Heart right ventricle (tissue), 16 donors: ENCODE measurements at regions not wholly inside any gene's neighbourhood (a gene's known extent, or its start where the extent isn't known, plus 50 kb on each side); places are given as distances from the start of the nearest gene placed in this dataset.

Experiments used
- ATAC-seq, 8 donors: fragments of 200-7000 bp; cut with Tn5 transposase; one replicate each; pipeline ENCODE4 v1.9.1; 2020; ENCODE audit warnings: mild to moderate bottlenecking in 8 of 8, moderate library complexity in 8 of 8, moderate number of reproducible peaks in 1 of 8
- DNase-seq, 2 donors: peaks; one replicate each; pipeline ENCODE4 v3.0.0-alpha.2; 2020
- H3K27ac ChIP-seq, 10 donors: fragments of 200-600 bp; sonication (generic) in 2 of 10; one replicate each; pipeline versions ENCODE4 v1.5.0 to v1.8.0; 2020 to 2022; ENCODE audit warnings: mild to moderate bottlenecking in 3 of 10
- H3K27me3 ChIP-seq, 7 donors: fragments of 200-600 bp; one replicate each; pipeline ENCODE4 v1.8.0; 2021 to 2022; ENCODE audit warnings: mild to moderate bottlenecking in 2 of 7
- H3K36me3 ChIP-seq, 9 donors: fragments of 200-600 bp; sonication (generic) in 1 of 9; one replicate each; pipeline versions ENCODE4 v1.5.0 to v1.8.0; 2020 to 2022; ENCODE audit warnings: mild to moderate bottlenecking in 2 of 9
- H3K4me1 ChIP-seq, 9 donors: fragments of 200-600 bp; sonication (generic) in 1 of 9; one replicate each; pipeline versions ENCODE4 v1.5.0 to v1.8.0; 2020 to 2022; ENCODE audit warnings: mild to moderate bottlenecking in 4 of 9
- H3K4me3 ChIP-seq, 10 donors: fragments of 200-600 bp; sonication (generic) in 2 of 10; one replicate each; pipeline versions ENCODE4 v1.5.0 to v1.8.0; 2020 to 2022; ENCODE audit warnings: mild to moderate bottlenecking in 7 of 10, moderate library complexity in 2 of 10
- H3K9me3 ChIP-seq, 11 donors: fragments of 200-600 bp in 10 of 11; sonication (generic) in 2 of 11; one replicate each; pipeline versions ENCODE4 v1.5.0 to v1.8.0; 2013 to 2022; ENCODE audit warnings: mild to moderate bottlenecking in 2 of 11, control low read depth in 1 of 11, moderate library complexity in 1 of 11
- WGBS, 2 donors: extraction: QIAGEN DNeasy Blood & Tissue Kit; methylation state at CpG; one replicate each; pipeline ENCODE4 v1.1.7; 2013; ENCODE audit warnings: inconsistent platforms in 1 of 2; 5-methylcytosine and 5-hydroxymethylcytosine counted together
- intact Hi-C, 10 donors: fragments of 100-400 bp; cut with DNase I; formaldehyde crosslinking; loops; one replicate each; pipeline versions ENCODE4 v1.11.1 to v1.14.2; 2022
- TF ChIP-seq, protein P1 (sequence below), 9 donors: fragments of 200-600 bp; sonication (generic) in 2 of 9; IDR thresholded peaks; one replicate each; pipeline versions ENCODE4 v1.5.0 to v1.8.0; 2021 to 2022; ENCODE audit warnings: antibody characterized with exemption in 9 of 9, mild to moderate bottlenecking in 5 of 9, moderate library complexity in 1 of 9
- donor health status: Arrhythmogenic right ventricular cardiomyopathy.
- donor health status: ischemic (EF 13 %, LVEDD 7.1; RV severe dilation, severe dysfunction).
- donor health status: healthy with polysubstance abuse.
- donor health status: DM: no; HTN: yes; CAD: no.
- donor health status: DM: no; HTN: no; CAD: no.
- donor health status: ischemic (EF 25% LVEDD 6.9; RV normal size, moderate dysfunction).
- donor health status: ischemic (EF 25% LVEDD 5.7; RV mildly dilated, moderate dysfunction).
- donor health status: healthy.
- donor health status: DM: yes; HTN: yes; CAD: no.
- donor health status: Ischemic cardiomyopathy.
- donor health status: ischemic (EF 35%, LVEDD 5.7; RV mildly dilated, moderate dysfunction).
- donor health status: nonischemic (EF 11% LVEDD 7.7; RV severe dilation, severe dysfunction).
- donor health status: DM: yes; HTN: yes; CAD: no.
- donor health status: PGD.
- donor health status: ischemic (EF 29% LVEDD 5.4; RV normal size, mild dysfunction).
- donor health status: nonischemic (EF 23%, LVEDD 6.1; RV moderate dilation, normal function).

DNA sequence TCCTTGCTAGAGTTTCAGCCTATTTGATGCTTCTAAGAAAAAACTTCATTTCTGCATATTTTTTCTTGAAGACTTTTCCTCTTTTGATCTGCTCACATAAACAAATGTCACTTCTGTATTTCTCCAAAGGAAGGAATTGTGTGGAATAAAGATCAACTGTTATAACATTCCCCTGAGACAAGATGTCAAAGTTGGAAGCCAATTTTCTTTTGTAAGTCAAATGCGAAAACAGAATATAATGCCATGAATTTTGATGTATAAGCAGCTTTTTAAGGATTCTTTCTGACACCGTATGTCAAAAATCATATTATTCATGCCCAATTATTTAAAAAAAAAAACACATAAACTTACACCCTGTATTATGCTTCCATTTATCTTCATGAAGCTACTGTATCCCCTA lies 70.3 kb upstream of the NHSL1 start:
- Histone ChIP-seq H3K27ac (peak overlapping the region in 1 of 10 donors; percentile 63), H3K4me1 (peaks cover 0 to 24% (median 7%) of the 10 kb centered on the region in 9 donors), H3K27me3 (peaks cover 0 to 27% (median 0%) of the 10 kb centered on the region in 7 donors), H3K4me3 (peak overlapping the region in 3 of 10 donors; percentile 47 to 64 (median 53)), H3K36me3 (no peaks in the 10 kb centered on the region), H3K9me3 (no peaks in the 10 kb centered on the region)
- no peak for ATAC-seq
- 88 to 95% methylated on average over 2 of the region's 2 CpGs for WGBS, 2 donors
- DNase-seq = no peak
- TF ChIP-seq, protein P1, sequence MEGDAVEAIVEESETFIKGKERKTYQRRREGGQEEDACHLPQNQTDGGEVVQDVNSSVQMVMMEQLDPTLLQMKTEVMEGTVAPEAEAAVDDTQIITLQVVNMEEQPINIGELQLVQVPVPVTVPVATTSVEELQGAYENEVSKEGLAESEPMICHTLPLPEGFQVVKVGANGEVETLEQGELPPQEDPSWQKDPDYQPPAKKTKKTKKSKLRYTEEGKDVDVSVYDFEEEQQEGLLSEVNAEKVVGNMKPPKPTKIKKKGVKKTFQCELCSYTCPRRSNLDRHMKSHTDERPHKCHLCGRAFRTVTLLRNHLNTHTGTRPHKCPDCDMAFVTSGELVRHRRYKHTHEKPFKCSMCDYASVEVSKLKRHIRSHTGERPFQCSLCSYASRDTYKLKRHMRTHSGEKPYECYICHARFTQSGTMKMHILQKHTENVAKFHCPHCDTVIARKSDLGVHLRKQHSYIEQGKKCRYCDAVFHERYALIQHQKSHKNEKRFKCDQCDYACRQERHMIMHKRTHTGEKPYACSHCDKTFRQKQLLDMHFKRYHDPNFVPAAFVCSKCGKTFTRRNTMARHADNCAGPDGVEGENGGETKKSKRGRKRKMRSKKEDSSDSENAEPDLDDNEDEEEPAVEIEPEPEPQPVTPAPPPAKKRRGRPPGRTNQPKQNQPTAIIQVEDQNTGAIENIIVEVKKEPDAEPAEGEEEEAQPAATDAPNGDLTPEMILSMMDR (IDR thresholded peaks at IDR 0.05) = no peak
- intact Hi-C loops = no loop called here

DNA sequence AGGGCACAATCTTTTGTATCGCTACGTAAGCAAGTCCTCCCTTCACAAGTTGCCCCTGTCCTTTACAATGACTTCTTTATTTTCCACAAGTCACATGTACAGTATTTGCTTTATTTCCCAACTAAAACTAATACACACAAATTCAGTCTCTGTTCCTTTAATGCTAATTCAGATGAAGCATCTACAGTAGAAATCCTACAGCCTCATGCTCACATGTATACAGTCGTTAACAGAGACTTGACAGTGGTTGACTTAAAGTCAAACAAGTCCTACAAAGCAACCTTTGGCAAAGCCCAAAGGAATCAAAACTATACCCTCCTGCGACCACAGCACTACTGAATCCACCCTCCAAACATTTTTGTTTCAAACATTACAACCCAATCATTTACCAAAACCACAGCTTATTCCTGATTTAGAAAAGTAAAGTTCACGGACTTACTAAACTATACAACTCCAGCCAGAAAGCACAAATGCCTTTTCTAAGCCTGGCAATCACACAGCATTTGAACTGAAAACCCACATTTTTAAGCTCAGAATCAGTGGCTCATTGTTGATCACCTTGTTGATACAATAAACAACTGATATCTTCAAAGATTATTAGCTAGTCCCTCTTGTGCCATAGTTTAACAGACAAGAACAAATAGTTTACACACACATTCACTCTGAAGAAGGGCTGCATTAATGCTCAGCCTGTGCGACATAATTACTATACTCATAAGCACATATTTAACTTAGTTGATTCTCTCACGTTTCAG lies 70.9 kb upstream of the NHSL1 start:
- Histone ChIP-seq H3K27me3 (peaks cover 0 to 27% (median 0%) of the 10 kb centered on the region in 7 donors), H3K4me1 (peaks cover 0 to 24% (median 7%) of the 10 kb centered on the region in 9 donors), H3K4me3 (peak overlapping the region in 8 of 10 donors; percentile 26 to 64 (median 51)), H3K27ac (peak overlapping the region in 5 of 10 donors; percentile 9 to 78 (median 63)), H3K9me3 (no peaks in the 10 kb centered on the region), H3K36me3 (no peaks in the 10 kb centered on the region)
- intact Hi-C loops = loop anchor here in 3 of 10 donors (2.0 to 5.0 kb wide), 2 partner anchors 25 to 53 kb away; no protein-coding TSS in a partner anchor
- 60 to 68% methylated on average over 7 of the region's 7 CpGs for WGBS, 2 donors
- TF ChIP-seq, protein P1 (IDR thresholded peaks at IDR 0.05) = no peak
- DNase-seq (no peak), ATAC-seq (peak in 1 of 8 donors; percentile 7)

DNA sequence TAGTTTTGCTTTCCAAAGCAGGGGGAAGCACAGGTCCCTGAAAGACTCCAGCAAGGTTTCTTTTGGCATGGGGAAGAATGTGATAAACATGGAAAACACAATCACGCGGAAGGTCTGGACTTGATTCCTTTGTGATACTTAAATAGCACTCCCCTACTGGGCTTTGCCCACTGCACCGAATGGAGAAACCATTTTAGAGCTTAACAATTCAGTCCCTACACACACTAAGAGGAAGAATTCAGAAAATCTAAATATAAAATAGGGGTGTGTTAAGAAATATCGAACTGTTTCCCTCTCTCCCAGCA lies 71.4 kb upstream of the NHSL1 start:
- intact Hi-C loops = loop anchor here in 3 of 10 donors (2.0 to 5.0 kb wide), 2 partner anchors 26 to 53 kb away; no protein-coding TSS in a partner anchor
- Histone ChIP-seq H3K36me3 (no peaks in the 10 kb centered on the region), H3K9me3 (no peaks in the 10 kb centered on the region), H3K4me3 (peak overlapping the region in 8 of 10 donors; percentile 26 to 64 (median 51)), H3K4me1 (peaks cover 0 to 24% (median 7%) of the 10 kb centered on the region in 9 donors), H3K27ac (peak overlapping the region in 6 of 10 donors; percentile 9 to 78 (median 54)), H3K27me3 (peaks cover 0 to 27% (median 0%) of the 10 kb centered on the region in 7 donors)
- 38 to 47% methylated on average over 4 of the region's 4 CpGs for WGBS, 2 donors
- peak in 3 of 8 donors; percentile 14 to 58 (median 39) for ATAC-seq
- TF ChIP-seq, protein P1 (IDR thresholded peaks at IDR 0.05) = no peak
- DNase-seq = no peak

DNA sequence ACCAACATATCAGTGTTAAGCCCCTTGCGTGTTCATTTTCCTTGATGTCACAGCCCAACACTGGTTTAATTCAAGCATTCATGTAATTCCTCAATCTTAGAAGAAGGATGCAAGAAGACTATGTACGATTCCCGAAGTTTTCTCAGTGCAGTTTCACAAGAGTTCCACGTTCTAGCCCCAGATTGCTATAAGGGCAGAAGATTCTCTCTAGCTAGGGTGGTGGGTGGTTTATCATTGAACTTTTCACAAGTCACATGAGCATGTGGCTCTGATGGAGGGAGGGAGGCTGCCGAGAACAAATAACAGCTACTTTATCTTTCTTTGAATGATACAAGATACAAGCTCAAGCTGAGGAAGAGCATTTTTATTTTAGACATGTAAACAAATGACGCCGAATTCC lies 71.9 kb upstream of the NHSL1 start:
- DNase-seq = no peak
- 39 to 46% methylated on average over 7 of the region's 7 CpGs for WGBS, 2 donors
- Histone ChIP-seq H3K27ac (peak overlapping the region in 7 of 10 donors; percentile 21 to 78 (median 69)), H3K27me3 (peaks cover 0 to 27% (median 0%) of the 10 kb centered on the region in 7 donors), H3K9me3 (no peaks in the 10 kb centered on the region), H3K36me3 (no peaks in the 10 kb centered on the region), H3K4me3 (peak overlapping the region; percentile 10 to 64 (median 48)), H3K4me1 (peaks cover 0 to 24% (median 7%) of the 10 kb centered on the region in 9 donors)
- intact Hi-C loops = loop anchor here in 3 of 10 donors (2.0 to 5.0 kb wide), 2 partner anchors 26 to 54 kb away; no protein-coding TSS in a partner anchor
- TF ChIP-seq, protein P1 (IDR thresholded peaks at IDR 0.05) = no peak
- ATAC-seq = peak in 1 of 8 donors; percentile 21
